KMS-11 (cell line): ENCODE measurements at regions not wholly inside any gene's neighbourhood (a gene's known extent, or its start where the extent isn't known, plus 50 kb on each side); places are given as distances from the start of the nearest gene placed in this dataset.

Experiments
- H2AFZ ChIP-seq: fragments of 200-600 bp; sonication (generic); 2 replicates; pipeline ENCODE4 v1.6.1; 2016; ENCODE audit warnings: antibody characterized with exemption, mixed run types, low read depth
- H3K27ac ChIP-seq: fragments of 200-600 bp; sonication (generic); 2 replicates; pipeline ENCODE4 v1.6.1; 2016; ENCODE audit warnings: mild to moderate bottlenecking, mixed run types
- H3K27me3 ChIP-seq: fragments of 200-600 bp; sonication (generic); 2 replicates; pipeline ENCODE4 v1.6.1; 2017; ENCODE audit warnings: mild to moderate bottlenecking, low read depth, mixed run types, moderate library complexity; ENCODE audit not compliant: insufficient read depth
- H3K36me3 ChIP-seq: fragments of 200-600 bp; sonication (generic); 2 replicates; pipeline ENCODE4 v1.6.1; 2017; ENCODE audit warnings: mild to moderate bottlenecking, mixed run types; ENCODE audit not compliant: insufficient read depth
- H3K4me1 ChIP-seq: fragments of 200-600 bp; sonication (generic); 2 replicates; pipeline ENCODE4 v1.6.1; 2016; ENCODE audit warnings: mild to moderate bottlenecking, low read depth, mixed run types; ENCODE audit not compliant: poor library complexity, severe bottlenecking
- H3K4me2 ChIP-seq: fragments of 200-600 bp; sonication (generic); 2 replicates; pipeline ENCODE4 v1.7.0; 2016; ENCODE audit warnings: mild to moderate bottlenecking, mixed run types
- H3K4me3 ChIP-seq: fragments of 200-600 bp; sonication (generic); IDR thresholded peaks from 2 replicates; pipeline ENCODE4 v1.6.1; 2017; ENCODE audit warnings: low read depth, low read length, mixed read lengths; ENCODE audit not compliant: insufficient read depth
- H3K79me2 ChIP-seq: fragments of 200-600 bp; sonication (generic); 2 replicates; pipeline ENCODE4 v1.6.1; 2016; ENCODE audit warnings: low read depth, mixed run types; ENCODE audit not compliant: insufficient read depth
- H3K9ac ChIP-seq: fragments of 200-600 bp; sonication (generic); 2 replicates; pipeline ENCODE4 v1.6.1; 2016; ENCODE audit warnings: mild to moderate bottlenecking, mixed run types
- H4K20me1 ChIP-seq: fragments of 200-600 bp; sonication (generic); 2 replicates; pipeline ENCODE4 v1.6.1; 2016; ENCODE audit warnings: mild to moderate bottlenecking, mixed run types; ENCODE audit not compliant: insufficient read depth
- TF ChIP-seq, protein P1 (sequence below): fragments of 200-600 bp; sonication (generic); conservative IDR thresholded peaks from 2 replicates; pipeline ENCODE4 v1.6.1; 2017; ENCODE audit warnings: low read depth, mild to moderate bottlenecking, antibody characterized with exemption, low read length, moderate library complexity, mixed read lengths

DNA sequence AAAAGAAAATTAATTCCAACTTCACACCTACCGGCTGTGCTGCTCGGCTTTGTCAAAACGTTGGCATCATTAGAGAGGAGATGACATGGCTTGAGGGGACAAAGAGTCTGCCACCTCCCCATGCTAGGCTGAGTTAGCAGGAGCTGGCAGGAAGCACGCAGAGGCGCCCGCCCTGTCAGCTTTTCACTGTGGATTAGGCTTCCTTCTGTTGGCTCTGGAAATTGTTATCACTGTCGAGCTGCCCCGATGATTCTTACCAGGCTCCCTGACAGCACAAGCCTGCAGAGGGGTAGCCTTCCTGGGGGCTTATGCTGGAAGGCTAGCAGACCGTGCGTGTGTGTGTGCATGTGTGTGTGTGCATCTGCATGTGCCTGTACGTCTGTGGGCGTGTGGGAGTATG lies 490.9 kb upstream of the TBX3 start:
- Histone ChIP-seq H3K27me3 (no peaks in the 10 kb centered on the region), H3K79me2 (no peaks in the 10 kb centered on the region), H2AFZ (no peak overlapping the region), H3K27ac (no peak overlapping the region), H3K4me3 (no peak overlapping the region), H3K9ac (no peak overlapping the region), H3K4me2 (no peak overlapping the region), H3K4me1 (no peaks in the 10 kb centered on the region), H4K20me1 (no peaks in the 10 kb centered on the region), H3K36me3 (no peaks in the 10 kb centered on the region)
- TF ChIP-seq, protein P1, sequence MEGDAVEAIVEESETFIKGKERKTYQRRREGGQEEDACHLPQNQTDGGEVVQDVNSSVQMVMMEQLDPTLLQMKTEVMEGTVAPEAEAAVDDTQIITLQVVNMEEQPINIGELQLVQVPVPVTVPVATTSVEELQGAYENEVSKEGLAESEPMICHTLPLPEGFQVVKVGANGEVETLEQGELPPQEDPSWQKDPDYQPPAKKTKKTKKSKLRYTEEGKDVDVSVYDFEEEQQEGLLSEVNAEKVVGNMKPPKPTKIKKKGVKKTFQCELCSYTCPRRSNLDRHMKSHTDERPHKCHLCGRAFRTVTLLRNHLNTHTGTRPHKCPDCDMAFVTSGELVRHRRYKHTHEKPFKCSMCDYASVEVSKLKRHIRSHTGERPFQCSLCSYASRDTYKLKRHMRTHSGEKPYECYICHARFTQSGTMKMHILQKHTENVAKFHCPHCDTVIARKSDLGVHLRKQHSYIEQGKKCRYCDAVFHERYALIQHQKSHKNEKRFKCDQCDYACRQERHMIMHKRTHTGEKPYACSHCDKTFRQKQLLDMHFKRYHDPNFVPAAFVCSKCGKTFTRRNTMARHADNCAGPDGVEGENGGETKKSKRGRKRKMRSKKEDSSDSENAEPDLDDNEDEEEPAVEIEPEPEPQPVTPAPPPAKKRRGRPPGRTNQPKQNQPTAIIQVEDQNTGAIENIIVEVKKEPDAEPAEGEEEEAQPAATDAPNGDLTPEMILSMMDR: no peak

DNA sequence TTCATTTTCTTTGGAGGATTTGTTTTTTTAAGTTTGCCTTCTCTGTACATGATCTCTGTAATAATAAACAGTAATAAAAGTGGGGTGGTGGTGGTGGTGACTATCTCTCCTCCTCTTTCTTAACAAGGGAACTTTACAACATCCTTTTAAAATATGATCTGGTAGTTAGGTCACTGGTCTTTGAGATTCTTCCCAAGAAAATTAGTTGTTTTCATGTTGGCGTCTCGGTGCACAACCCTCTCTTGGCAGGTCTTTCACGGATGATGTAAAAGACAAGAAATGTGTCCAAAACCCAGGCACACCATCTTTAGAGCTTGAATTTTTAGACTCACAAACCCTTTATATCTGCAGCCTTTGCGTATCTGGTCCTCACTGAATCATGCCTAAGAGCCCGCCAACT lies 488.5 kb upstream of the TBX3 start:
- no peaks in the 10 kb centered on the region for H3K79me2 ChIP-seq
- no peaks in the 10 kb centered on the region for H4K20me1 ChIP-seq
- no peak overlapping the region for H3K4me2 ChIP-seq
- H3K36me3 ChIP-seq: no peaks in the 10 kb centered on the region
- H3K27me3 ChIP-seq: no peaks in the 10 kb centered on the region
- H3K27ac ChIP-seq: no peak overlapping the region
- no peaks in the 10 kb centered on the region for H3K4me1 ChIP-seq
- H2AFZ ChIP-seq: no peak overlapping the region
- no peak overlapping the region for H3K4me3 ChIP-seq
- H3K9ac ChIP-seq: no peak overlapping the region
- TF ChIP-seq, protein P1: no peak

DNA sequence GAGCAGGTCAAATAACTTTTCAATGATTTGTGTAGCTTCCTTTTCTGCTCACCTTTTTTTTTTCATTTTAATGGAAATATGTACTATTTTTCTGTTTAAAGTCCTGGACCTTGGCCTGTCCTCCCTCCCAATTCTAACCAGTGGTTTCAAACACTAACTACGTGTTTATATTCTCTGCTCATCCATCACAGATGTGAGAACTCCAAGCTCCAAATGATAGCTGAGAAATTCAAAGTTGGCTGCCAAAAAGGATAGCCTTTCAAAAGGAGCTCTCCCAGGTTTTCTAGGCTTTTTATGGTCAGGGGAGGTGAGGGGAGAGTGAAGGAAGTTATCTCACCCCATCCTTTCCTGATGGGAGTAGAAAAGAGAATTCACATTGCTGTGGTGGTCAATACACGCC lies 486.0 kb upstream of the TBX3 start:
- no peak overlapping the region for H3K27ac ChIP-seq
- H2AFZ ChIP-seq: no peak overlapping the region
- H3K36me3 ChIP-seq: no peaks in the 10 kb centered on the region
- H3K27me3 ChIP-seq: no peaks in the 10 kb centered on the region
- no peaks in the 10 kb centered on the region for H4K20me1 ChIP-seq
- no peaks in the 10 kb centered on the region for H3K4me1 ChIP-seq
- no peak overlapping the region for H3K9ac ChIP-seq
- no peak overlapping the region for H3K4me2 ChIP-seq
- H3K4me3 ChIP-seq: no peak overlapping the region
- TF ChIP-seq, protein P1: no peak
- H3K79me2 ChIP-seq: no peaks in the 10 kb centered on the region

DNA sequence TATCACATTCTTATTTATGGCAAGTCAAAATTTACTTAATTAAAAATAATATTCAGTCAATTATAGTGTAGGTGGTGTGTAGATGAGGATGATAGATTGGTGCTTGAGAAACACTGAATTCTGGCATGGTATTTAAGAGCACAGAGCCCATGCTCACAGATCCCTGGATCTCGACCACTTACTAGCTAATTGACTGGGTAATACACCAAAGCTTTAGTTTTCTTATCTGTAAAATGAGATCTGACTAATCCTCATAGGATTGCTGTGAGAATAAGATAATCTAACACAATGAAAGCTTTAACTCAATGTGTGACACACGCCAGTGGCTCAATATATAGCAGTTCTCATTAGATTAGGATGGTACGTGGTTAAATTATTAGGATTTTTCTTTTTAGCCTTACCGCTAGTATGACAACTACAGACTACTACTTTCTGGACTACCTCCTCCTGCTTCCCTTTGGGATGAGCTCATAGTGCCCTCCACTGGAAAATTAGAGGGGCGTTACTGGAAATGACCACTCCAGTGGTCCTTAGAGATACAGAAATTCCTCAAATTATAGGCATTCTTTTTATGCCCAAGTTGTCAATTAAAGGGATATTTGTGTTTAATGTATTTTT lies 482.8 kb upstream of the TBX3 start:
- Histone ChIP-seq H3K36me3 (no peaks in the 10 kb centered on the region), H3K4me1 (no peaks in the 10 kb centered on the region), H3K9ac (no peak overlapping the region), H3K27ac (no peak overlapping the region), H4K20me1 (no peaks in the 10 kb centered on the region), H2AFZ (no peak overlapping the region), H3K4me3 (no peak overlapping the region), H3K4me2 (no peak overlapping the region), H3K27me3 (no peaks in the 10 kb centered on the region), H3K79me2 (no peaks in the 10 kb centered on the region)
- TF ChIP-seq, protein P1: no peak
